Prostate gland (tissue), 2 donors: ENCODE measurements at regions not wholly inside any gene's neighbourhood (a gene's known extent, or its start where the extent isn't known, plus 50 kb on each side); places are given as distances from the start of the nearest gene placed in this dataset.

Experiments used
- DNase-seq: peaks from one replicate; pipeline ENCODE4 v3.0.0-alpha.2; 2019; ENCODE audit warnings: low spot score
- H3K27ac ChIP-seq, 2 donors: fragments of 200-600 bp; sonication (generic); 2 replicates each; pipeline ENCODE4 v1.5.1; 2017 to 2019
- H3K27me3 ChIP-seq: fragments of 200-600 bp; sonication (generic); replicated peaks from 2 replicates; pipeline ENCODE4 v1.5.1; 2019; ENCODE audit not compliant: insufficient read depth
- H3K36me3 ChIP-seq, 2 donors: fragments of 200-600 bp; sonication (generic); 1 replicate in 1 of 2; 2 replicates in 1 of 2; pipeline versions ENCODE4 v1.5.1 to v1.8.1; 2017 to 2019
- H3K4me1 ChIP-seq: fragments of 200-600 bp; sonication (generic); replicated peaks from 2 replicates; pipeline ENCODE4 v1.5.1; 2019
- H3K4me3 ChIP-seq, 2 donors: fragments of 200-600 bp; sonication (generic); 2 replicates each; pipeline ENCODE4 v1.5.1; 2017 to 2019
- H3K9me3 ChIP-seq: fragments of 200-600 bp; sonication (generic); 2 replicates; pipeline ENCODE4 v1.5.1; 2017
- POLR2A ChIP-seq: fragments of 450-650 bp; IDR thresholded peaks from one replicate; pipeline ENCODE4 v1.6.1; 2016; ENCODE audit warnings: antibody characterized with exemption, mild to moderate bottlenecking
- POLR2AphosphoS5 ChIP-seq: sonication (generic); formaldehyde crosslinking; IDR thresholded peaks from one replicate; pipeline ENCODE4 v1.6.1; 2017; ENCODE audit warnings: antibody characterized with exemption
- WGBS: methylation state at CpG from one replicate; pipeline ENCODE4 v1.1.5; 2018; 5-methylcytosine and 5-hydroxymethylcytosine counted together
- intact Hi-C: fragments of 100-400 bp; cut with DNase I; formaldehyde crosslinking; loops from one replicate; pipeline ENCODE4 v1.14.2; 2022
- TF ChIP-seq, protein P1 (sequence below), 4 experiments: fragments of 200-600 bp in 2 of 4; fragments of 450-650 bp in 2 of 4; sonication (generic) in 2 of 4; IDR thresholded peaks; 1 replicate in 3 of 4; 2 replicates in 1 of 4; pipeline ENCODE4 v1.5.1; 2016 to 2019; ENCODE audit warnings: antibody characterized with exemption in 4 of 4, mild to moderate bottlenecking in 2 of 4, moderate library complexity in 2 of 4

DNA sequence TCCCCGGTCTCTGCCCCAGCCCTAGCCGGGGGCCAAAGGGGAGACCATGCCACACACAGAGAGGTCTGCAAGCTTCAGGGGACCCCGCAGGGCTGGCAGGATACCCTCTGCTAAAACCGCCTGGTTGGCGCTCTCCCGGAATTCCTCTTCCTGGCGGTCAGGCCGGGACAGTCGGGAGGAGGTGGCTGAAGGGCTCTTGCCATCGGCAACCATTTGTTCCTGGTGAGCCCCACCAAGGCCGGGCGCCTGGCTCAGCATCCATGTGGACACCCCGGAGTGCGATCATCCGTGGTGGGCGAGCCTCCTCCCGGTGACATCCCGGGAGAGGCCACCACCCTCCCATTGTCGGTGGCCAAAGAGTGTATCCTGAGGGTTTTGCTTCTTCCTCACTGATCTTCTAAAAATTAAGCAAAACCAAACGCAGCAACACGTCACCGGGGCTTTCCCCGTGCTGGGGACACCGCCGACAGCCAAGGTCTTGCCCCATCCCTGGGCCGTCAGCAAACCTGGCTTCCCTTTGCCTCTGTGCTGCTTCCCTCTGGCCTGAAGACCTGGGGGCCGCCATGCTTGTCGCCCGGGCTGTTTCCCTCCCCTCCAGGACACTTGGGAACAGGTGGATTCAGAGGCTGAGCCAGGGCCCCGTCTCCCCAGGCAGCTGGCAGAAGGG is 59.1 kb upstream of the TTC34 start:
- DNase-seq, result no peak
- H3K27ac ChIP-seq, result no peak overlapping the region
- peaks cover 24% of the 10 kb centered on the region for H3K27me3 ChIP-seq
- TF ChIP-seq, protein P1, sequence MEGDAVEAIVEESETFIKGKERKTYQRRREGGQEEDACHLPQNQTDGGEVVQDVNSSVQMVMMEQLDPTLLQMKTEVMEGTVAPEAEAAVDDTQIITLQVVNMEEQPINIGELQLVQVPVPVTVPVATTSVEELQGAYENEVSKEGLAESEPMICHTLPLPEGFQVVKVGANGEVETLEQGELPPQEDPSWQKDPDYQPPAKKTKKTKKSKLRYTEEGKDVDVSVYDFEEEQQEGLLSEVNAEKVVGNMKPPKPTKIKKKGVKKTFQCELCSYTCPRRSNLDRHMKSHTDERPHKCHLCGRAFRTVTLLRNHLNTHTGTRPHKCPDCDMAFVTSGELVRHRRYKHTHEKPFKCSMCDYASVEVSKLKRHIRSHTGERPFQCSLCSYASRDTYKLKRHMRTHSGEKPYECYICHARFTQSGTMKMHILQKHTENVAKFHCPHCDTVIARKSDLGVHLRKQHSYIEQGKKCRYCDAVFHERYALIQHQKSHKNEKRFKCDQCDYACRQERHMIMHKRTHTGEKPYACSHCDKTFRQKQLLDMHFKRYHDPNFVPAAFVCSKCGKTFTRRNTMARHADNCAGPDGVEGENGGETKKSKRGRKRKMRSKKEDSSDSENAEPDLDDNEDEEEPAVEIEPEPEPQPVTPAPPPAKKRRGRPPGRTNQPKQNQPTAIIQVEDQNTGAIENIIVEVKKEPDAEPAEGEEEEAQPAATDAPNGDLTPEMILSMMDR (IDR thresholded peaks at IDR 0.05), result no peak
- no peak for TF ChIP-seq POLR2AphosphoS5
- TF ChIP-seq POLR2A, result no peak
- intact Hi-C loops, result no loop called here
- no peaks in the 10 kb centered on the region for H3K4me1 ChIP-seq
- WGBS, result 89% methylated on average over 30 of the region's 30 CpGs
- H3K9me3 ChIP-seq, result no peaks in the 10 kb centered on the region
- H3K36me3 ChIP-seq, result no peaks in the 10 kb centered on the region
- H3K4me3 ChIP-seq, result no peak overlapping the region

DNA sequence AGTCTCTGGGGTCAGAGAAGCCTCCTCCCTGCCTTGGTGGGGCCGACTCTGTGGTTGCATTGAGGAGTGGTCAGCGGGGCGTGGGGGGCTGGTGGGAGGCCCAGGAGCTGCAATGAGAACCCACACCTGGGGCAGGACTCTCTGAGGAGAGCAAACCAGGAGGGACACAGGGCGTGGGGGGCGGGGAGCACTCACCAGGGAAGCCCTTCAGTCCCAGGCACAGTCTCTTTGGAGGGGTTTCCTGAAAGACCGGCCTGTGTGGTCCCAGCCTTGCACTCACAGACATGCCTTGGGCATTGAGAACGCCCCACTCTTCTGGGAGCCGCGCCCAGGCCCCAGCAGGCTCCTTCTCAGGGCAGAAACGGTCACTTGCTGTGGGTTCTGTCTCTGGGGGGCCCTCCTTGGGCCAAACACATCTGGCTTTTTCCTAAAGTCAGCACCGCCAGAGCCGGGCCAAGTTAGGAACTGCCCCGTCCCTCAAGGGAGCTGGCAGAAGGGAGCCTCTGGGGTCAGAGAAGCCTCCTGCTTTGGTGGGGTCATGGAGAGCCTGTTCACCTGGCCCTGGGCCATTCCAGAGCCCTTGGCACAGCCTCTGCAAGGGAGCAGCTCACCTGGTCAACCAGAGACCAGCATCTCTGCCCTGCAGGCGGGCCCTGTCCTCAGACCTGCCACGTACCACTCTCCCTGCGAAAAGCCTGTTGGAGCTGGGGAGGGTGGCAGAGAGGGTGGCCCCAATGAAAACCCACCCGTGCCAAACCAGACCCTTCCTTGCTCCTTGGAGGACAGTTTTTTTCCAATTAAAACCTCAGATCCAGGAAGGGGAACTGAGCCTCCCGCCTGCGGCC is 59.9 kb upstream of the TTC34 start:
- DNase-seq, result no peak
- WGBS, result 69% methylated on average over 19 of the region's 19 CpGs
- intact Hi-C loops, result no loop called here
- H3K4me1 ChIP-seq, result no peaks in the 10 kb centered on the region
- peaks cover 23% of the 10 kb centered on the region for H3K27me3 ChIP-seq
- H3K9me3 ChIP-seq, result no peaks in the 10 kb centered on the region
- no peak overlapping the region for H3K4me3 ChIP-seq
- TF ChIP-seq POLR2A, result no peak
- TF ChIP-seq, protein P1 (IDR thresholded peaks at IDR 0.05), result no peak
- no peak for TF ChIP-seq POLR2AphosphoS5
- H3K27ac ChIP-seq, result no peak overlapping the region
- no peaks in the 10 kb centered on the region for H3K36me3 ChIP-seq

DNA sequence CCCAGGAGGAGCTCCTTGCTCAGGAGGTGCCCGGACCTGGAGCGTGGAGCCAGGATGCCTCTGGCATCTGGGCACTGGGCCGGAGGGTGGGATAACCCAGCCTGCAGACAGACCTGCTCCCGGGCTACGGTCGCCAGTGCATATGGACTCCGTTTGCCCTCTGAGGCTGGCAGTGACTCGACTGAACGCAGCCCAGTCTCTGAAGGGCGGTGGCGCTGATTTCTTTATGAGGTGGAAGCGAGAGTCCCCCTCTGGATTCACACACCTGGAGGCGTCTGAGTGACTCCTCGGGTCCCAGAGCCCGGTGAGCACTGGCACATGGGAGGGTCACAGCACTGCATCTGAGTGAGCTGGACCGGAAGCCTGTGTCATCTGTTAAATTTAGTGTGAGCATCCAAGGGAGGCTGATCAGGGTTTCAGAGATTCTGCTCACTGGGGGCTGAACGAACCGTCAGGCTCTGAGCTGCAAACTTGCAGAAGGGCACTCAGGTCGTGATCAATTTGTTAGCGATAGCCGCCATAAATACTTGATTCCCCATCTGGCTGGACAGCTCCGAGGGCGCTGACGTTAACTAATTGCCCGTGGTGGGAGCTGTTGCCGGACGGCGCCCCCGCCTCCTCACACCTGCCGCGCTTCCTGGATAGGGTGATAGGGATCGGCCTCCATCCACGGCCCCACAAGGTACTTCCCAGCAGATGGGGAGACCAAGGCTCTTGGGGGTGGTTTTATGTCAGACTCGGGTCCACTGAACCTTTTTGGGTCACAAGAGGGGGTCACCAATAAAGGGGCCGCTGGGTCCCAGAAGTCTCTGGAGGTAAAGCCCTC is 60.7 kb upstream of the TTC34 start:
- WGBS, result 50% methylated on average over 34 of the region's 35 CpGs
- H3K4me1 ChIP-seq, result no peaks in the 10 kb centered on the region
- no peak overlapping the region for H3K4me3 ChIP-seq
- intact Hi-C loops, result no loop called here
- peaks cover 17% of the 10 kb centered on the region for H3K27me3 ChIP-seq
- H3K36me3 ChIP-seq, result no peaks in the 10 kb centered on the region
- no peak for DNase-seq
- H3K27ac ChIP-seq, result no peak overlapping the region
- TF ChIP-seq POLR2A, result no peak
- TF ChIP-seq, protein P1 (IDR thresholded peaks at IDR 0.05), result no peak
- no peak for TF ChIP-seq POLR2AphosphoS5
- no peaks in the 10 kb centered on the region for H3K9me3 ChIP-seq

DNA sequence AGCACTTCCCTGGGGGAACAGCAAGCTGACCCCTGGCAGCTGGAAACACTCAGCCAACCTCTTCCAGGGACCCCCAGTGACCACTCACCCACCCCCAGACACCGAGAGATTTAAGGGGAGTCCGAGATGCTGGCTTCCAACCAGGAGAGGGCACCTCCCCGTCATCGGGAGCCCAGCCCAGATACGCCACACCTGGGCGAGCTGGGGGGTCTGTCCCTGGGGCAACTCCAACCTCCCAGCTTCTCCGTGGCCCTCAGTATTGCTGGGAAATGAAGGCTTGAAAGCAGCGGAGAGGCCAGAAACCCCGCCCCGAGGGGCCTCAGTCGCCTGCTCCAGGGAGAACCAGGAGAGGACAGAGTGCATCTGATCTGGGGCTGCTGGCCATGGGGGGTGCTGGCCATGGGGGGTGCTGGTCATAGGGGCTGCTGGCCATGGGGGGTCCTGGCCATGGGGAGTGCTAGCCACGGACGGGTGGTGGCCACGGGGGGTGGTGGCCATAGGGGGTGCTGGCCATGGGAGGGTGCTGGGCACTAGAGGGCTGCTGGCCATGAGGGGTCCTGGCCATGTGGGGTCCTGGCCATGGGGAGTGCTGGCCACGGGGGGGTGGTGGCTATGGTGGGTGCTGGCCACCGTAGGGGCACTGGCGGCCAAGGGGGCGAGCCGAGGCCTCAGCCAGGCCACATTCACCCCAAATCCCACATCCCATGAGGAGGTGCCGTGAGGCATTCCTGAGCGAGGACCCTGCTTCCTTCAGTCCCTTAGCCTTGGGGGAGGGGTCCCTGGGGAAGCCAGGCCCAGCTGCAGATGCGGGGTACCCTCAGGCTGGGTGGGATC is 61.5 kb upstream of the TTC34 start:
- no peaks in the 10 kb centered on the region for H3K4me1 ChIP-seq
- H3K36me3 ChIP-seq, result no peaks in the 10 kb centered on the region
- peaks cover 14% of the 10 kb centered on the region for H3K27me3 ChIP-seq
- no peak overlapping the region for H3K4me3 ChIP-seq
- no peak overlapping the region for H3K27ac ChIP-seq
- intact Hi-C loops, result no loop called here
- TF ChIP-seq, protein P1 (IDR thresholded peaks at IDR 0.05), result no peak
- TF ChIP-seq POLR2AphosphoS5 (no peak), POLR2A (no peak)
- WGBS, result 82% methylated on average over 20 of the region's 22 CpGs
- no peak for DNase-seq
- no peaks in the 10 kb centered on the region for H3K9me3 ChIP-seq
